MCF 10A (cell line): ENCODE measurements at regions not wholly inside any gene's neighbourhood (a gene's known extent, or its start where the extent isn't known, plus 50 kb on each side); places are given as distances from the start of the nearest gene placed in this dataset.

Experiments used
- BruUV-seq: library from RNA; stranded (reverse); fragments of 400-500 nt; replicated peaks from 2 replicates; lab custom pipeline; 2021; lab: Mats Ljungman, UMichigan
- CTCF ChIA-PET: fragments of 300-600 bp; sonication (Branson Sonifier 250); formaldehyde crosslinking; extraction: SDS; loops from one replicate; lab custom pipeline; 2021; ENCODE audit warnings: antibody characterized with exemption, inconsistent platforms; lab: Yijun Ruan, JAX
- POLR2A ChIA-PET: fragments of 300-600, 350-650 bp; sonication (Branson Sonifier 250); formaldehyde crosslinking; extraction: SDS; loops from one replicate; lab custom pipeline; 2020; ENCODE audit warnings: antibody characterized with exemption, inconsistent platforms; lab: Yijun Ruan, JAX
- DNase-seq: peaks from one replicate; pipeline ENCODE4 v3.0.0-alpha.2; 2018; ENCODE audit not compliant: unreplicated experiment
- H3K27ac Mint-ChIP-seq: one replicate; pipeline ENCODE4 v1.8.0; 2022; ENCODE audit warnings: mild to moderate bottlenecking, low read depth, mixed read lengths; ENCODE audit not compliant: unreplicated experiment
- H3K27me3 Mint-ChIP-seq: one replicate; pipeline ENCODE4 v1.8.0; 2022; ENCODE audit warnings: mixed read lengths; ENCODE audit not compliant: insufficient read depth, unreplicated experiment
- H3K36me3 Mint-ChIP-seq: one replicate; pipeline ENCODE4 v1.8.0; 2022; ENCODE audit warnings: mild to moderate bottlenecking, moderate library complexity, mixed read lengths; ENCODE audit not compliant: insufficient read depth, unreplicated experiment
- H3K4me1 Mint-ChIP-seq: one replicate; pipeline ENCODE4 v1.8.0; 2022; ENCODE audit warnings: mixed read lengths; ENCODE audit not compliant: insufficient read depth, unreplicated experiment
- H3K4me3 Mint-ChIP-seq: one replicate; pipeline ENCODE4 v1.8.0; 2022; ENCODE audit warnings: mild to moderate bottlenecking, moderate library complexity, mixed read lengths; ENCODE audit not compliant: unreplicated experiment
- H3K9me3 Mint-ChIP-seq: one replicate; pipeline ENCODE4 v1.8.0; 2022; ENCODE audit warnings: mixed read lengths; ENCODE audit not compliant: unreplicated experiment
- intact Hi-C: fragments of 100-400 bp; cut with micrococcal nuclease; formaldehyde crosslinking; loops from 2 replicates; pipeline ENCODE4 v1.14.1; 2022
- TF ChIP-seq, protein P1 (sequence below): fragments of 200-600 bp; IDR thresholded peaks from one replicate; pipeline ENCODE4 v1.8.0; 2022; ENCODE audit warnings: antibody characterized with exemption, mild to moderate bottlenecking; ENCODE audit not compliant: unreplicated experiment

DNA sequence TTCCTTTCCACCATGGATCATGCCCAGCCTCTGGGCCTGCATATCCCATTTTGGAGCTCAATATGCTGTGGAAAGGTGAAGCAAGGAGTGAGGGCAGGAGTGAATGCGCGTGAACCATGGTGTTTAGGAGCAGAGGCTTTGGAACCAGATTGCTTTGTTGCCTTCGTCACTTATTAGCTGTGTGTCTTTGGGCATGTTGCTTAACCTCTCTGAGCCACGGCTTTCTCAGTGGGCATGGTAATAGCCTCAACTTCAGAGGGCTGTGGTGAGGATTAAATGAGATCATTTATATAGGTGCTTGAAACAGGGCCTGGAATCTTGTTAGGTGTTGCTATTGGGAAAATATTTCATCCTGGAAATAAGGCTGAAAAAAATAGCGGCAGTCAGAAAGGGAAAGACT is 129.7 kb downstream of the WNT7A start:
- ChIA-PET CTCF (no interaction called here), POLR2A (no interaction called here)
- TF ChIP-seq, protein P1, sequence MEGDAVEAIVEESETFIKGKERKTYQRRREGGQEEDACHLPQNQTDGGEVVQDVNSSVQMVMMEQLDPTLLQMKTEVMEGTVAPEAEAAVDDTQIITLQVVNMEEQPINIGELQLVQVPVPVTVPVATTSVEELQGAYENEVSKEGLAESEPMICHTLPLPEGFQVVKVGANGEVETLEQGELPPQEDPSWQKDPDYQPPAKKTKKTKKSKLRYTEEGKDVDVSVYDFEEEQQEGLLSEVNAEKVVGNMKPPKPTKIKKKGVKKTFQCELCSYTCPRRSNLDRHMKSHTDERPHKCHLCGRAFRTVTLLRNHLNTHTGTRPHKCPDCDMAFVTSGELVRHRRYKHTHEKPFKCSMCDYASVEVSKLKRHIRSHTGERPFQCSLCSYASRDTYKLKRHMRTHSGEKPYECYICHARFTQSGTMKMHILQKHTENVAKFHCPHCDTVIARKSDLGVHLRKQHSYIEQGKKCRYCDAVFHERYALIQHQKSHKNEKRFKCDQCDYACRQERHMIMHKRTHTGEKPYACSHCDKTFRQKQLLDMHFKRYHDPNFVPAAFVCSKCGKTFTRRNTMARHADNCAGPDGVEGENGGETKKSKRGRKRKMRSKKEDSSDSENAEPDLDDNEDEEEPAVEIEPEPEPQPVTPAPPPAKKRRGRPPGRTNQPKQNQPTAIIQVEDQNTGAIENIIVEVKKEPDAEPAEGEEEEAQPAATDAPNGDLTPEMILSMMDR, result no peak
- Mint-ChIP-seq H3K9me3 (no peaks in the 10 kb centered on the region), H3K36me3 (peaks cover 6% of the 10 kb centered on the region), H3K4me3 (no peak overlapping the region), H3K27ac (no peak overlapping the region), H3K4me1 (no peaks in the 10 kb centered on the region), H3K27me3 (no peaks in the 10 kb centered on the region)
- BruUV-seq, result no TSS peak
- no peak for DNase-seq
- intact Hi-C loops, result no loop called here

DNA sequence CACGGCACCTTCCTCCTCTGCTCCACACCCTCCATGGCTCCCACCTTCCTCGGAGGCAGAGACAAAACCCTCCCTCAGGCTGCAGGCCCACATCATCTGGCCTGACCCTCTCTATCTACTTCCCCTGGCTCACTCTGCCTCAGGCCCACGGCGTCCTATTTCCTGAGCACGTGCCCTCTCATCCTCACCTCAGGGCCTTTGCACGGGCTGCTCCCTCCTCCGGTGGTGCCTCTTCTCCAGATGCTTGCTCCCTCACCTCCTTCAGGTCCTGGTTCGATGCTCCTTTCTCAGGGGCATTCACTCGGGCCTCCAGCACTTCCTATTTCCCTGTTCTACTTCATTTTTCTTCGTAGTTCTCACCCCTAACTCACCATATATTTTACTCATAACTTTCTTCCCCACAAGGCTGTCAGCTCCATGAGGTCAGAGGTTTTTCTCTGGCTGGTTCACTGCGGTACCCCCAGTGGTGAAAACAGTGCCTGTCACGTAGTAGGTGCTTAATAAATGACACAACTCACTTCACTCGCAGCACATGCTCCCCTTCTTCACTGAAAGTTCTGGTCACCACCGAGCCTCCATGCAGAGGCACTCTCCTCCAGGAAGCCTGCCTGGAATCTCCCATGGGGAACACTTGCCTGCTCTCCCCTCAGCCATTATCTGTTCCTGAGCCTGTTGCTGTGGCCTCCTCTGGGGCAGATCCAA is 130.7 kb downstream of the WNT7A start:
- no peak for DNase-seq
- ChIA-PET CTCF (no interaction called here), POLR2A (no interaction called here)
- Mint-ChIP-seq H3K27me3 (no peaks in the 10 kb centered on the region), H3K36me3 (peaks cover 6% of the 10 kb centered on the region), H3K9me3 (no peaks in the 10 kb centered on the region), H3K27ac (no peak overlapping the region), H3K4me3 (no peak overlapping the region), H3K4me1 (no peaks in the 10 kb centered on the region)
- no TSS peak for BruUV-seq
- intact Hi-C loops, result no loop called here
- TF ChIP-seq, protein P1, result no peak

DNA sequence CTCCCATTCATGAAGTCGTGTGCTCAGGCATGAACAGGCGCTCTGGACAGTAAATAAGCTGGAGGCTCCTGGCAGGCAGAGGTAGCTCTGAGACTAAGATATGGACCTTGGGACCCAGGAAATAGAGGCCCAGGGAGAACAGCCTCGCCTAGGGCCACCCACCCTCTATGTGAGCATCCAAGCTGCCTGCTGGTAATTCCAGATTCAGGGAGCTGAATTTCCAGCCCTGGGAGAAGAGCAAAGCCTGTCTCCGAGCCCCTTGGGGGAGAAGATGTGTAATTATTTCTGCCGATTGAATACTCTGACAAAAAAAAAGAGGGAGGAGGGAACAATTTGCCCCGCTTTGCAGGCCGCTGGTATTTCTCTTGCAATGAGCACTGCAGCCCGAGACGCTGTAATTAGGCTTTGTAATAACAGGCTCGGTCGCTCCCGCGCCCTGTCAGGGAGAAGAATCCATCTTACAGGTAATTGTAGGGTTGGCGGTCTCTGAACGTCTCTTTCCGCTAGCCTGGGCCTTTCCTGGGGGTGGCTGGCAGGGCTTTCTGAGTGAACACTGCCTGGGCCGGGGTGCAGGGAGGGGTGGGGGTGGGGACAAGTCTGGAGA is 131.5 kb downstream of the WNT7A start:
- no peaks in the 10 kb centered on the region for H3K4me1 Mint-ChIP-seq
- ChIA-PET CTCF (interaction anchor here (0.6 kb wide), 1 partner anchor 27 kb away, joined by 3 read pairs; no protein-coding TSS in a partner anchor), POLR2A (no interaction called here)
- H3K27me3 Mint-ChIP-seq, result no peaks in the 10 kb centered on the region
- intact Hi-C loops, result no loop called here
- TF ChIP-seq, protein P1, result no peak
- no TSS peak for BruUV-seq
- H3K27ac Mint-ChIP-seq, result no peak overlapping the region
- no peak for DNase-seq
- no peaks in the 10 kb centered on the region for H3K9me3 Mint-ChIP-seq
- H3K4me3 Mint-ChIP-seq, result no peak overlapping the region
- peaks cover 6% of the 10 kb centered on the region for H3K36me3 Mint-ChIP-seq

DNA sequence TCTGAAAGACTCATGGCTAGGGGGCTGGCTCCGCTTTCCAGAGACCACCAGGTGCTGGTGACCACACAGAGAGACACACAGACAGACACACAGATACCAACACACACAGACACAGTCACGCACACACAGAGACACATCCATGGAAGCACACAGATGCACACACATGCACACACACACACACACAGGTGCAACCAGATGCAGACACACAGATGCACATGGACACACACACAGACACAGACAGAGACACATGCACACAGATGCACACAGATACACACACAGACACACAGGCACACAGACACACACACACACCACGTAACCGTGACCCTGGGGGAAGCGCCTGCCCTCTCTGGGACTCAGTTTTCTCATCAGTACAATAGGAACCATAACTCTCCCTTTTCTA is 132.2 kb downstream of the WNT7A start:
- Mint-ChIP-seq H3K27me3 (peaks cover 2% of the 10 kb centered on the region), H3K36me3 (peaks cover 6% of the 10 kb centered on the region), H3K27ac (no peak overlapping the region), H3K4me3 (no peak overlapping the region), H3K4me1 (no peaks in the 10 kb centered on the region), H3K9me3 (no peaks in the 10 kb centered on the region)
- ChIA-PET CTCF (no interaction called here), POLR2A (no interaction called here)
- BruUV-seq, result no TSS peak
- TF ChIP-seq, protein P1, result no peak
- no peak for DNase-seq
- intact Hi-C loops, result no loop called here
